ENCODE measurements at regions not wholly inside any gene's neighbourhood (a gene's known extent, or its start where the extent isn't known, plus 50 kb on each side); places are given as distances from the start of the nearest gene placed in this dataset.

GRCh38 chr21:37993071-37993470 is 76.8 kb upstream of the KCNJ6 start:
- Histone ChIP-seq H3K4me3 (ENCODE audit: low read length) (no peak overlapping the region), H3K9me3 (replicated peaks; ENCODE audit: low read length) (no peaks in the 10 kb centered on the region), H3K36me3 (ENCODE audit: insufficient read depth, low read length) (no peaks in the 10 kb centered on the region), H3K9ac (ENCODE audit: low read depth, low read length) (no peak overlapping the region), H3K27me3 (ENCODE audit: control insufficient read depth, insufficient read depth, low read length) (peaks cover 46% of the 10 kb centered on the region), H3K4me1 (ENCODE audit: control insufficient read depth, insufficient read depth, low read length) (no peaks in the 10 kb centered on the region), H3K4me2 (ENCODE audit: low read length) (no peak overlapping the region)

DNA sequence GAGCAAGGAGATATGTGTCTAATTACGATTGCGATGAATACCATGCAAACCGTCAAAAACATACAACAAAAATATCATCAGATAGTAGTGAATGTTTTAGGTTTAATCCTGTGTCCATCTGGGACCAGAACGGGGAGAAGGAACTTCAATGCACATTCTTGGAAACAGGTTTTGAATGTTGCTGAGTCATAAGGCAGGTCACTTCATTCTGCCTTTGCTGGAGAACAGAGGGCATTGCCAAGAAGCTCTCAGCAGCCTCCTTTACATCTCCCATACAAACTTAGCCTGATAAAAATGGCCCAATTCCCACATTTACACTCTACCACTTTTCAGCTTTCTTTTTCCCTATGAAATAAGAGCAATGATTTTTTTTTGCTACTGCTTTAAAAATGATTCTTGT is 78.0 kb upstream of the KCNJ6 start:
- Histone ChIP-seq H3K36me3 (ENCODE audit: insufficient read depth, low read length) (no peaks in the 10 kb centered on the region), H3K9me3 (replicated peaks; ENCODE audit: low read length) (no peaks in the 10 kb centered on the region), H3K4me3 (ENCODE audit: low read length) (no peak overlapping the region), H3K9ac (ENCODE audit: low read depth, low read length) (no peak overlapping the region), H3K4me2 (ENCODE audit: low read length) (no peak overlapping the region), H3K4me1 (ENCODE audit: control insufficient read depth, insufficient read depth, low read length) (no peaks in the 10 kb centered on the region), H3K27me3 (ENCODE audit: control insufficient read depth, insufficient read depth, low read length) (peaks cover 39% of the 10 kb centered on the region)

DNA sequence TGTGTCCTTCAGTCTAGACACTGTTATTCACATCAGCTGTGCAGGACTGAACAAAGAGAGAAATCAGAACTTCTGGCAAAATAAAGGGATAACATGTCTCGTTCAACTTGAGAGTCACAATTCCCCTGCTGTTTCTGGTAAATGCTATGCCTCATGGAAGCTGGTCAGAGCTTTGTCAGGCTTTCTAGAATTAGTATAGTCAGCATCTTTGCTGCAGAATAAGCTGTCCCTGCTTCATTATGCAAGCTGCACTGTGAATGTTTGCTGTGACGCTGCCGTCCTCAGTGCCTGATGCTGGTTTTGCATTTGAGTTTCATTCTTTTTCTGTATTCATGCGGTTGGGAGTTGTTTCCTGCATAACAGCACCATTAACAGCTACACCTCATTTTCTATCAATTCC is 96.4 kb upstream of the KCNJ6 start:
- Histone ChIP-seq H3K4me3 (ENCODE audit: low read length) (no peak overlapping the region), H3K4me1 (ENCODE audit: control insufficient read depth, insufficient read depth, low read length) (no peaks in the 10 kb centered on the region), H3K9ac (ENCODE audit: low read depth, low read length) (no peak overlapping the region), H3K36me3 (ENCODE audit: insufficient read depth, low read length) (no peaks in the 10 kb centered on the region), H3K27me3 (ENCODE audit: control insufficient read depth, insufficient read depth, low read length) (peaks cover 61% of the 10 kb centered on the region), H3K4me2 (ENCODE audit: low read length) (no peak overlapping the region), H3K9me3 (replicated peaks; ENCODE audit: low read length) (no peaks in the 10 kb centered on the region)

DNA sequence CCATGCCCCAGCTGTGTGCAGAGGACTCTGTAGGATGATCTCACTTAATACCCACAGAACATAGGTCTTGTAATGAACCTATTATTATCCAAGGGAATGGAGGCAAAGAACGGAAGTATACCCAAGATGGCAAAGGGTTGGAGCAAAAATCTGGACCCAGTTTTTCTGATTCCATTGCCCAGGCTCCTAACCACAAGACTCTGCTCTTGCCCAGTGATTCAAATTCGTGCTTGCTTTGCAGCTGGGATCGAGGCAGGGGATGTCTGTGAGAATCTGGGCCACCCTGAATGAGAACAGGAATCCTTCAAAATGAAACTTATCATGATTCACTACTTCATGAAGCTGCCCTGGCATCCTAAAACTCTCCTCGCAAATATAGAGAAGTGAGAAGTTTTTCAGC is 97.5 kb upstream of the KCNJ6 start:
- H3K4me2 ChIP-seq (ENCODE audit: low read length): no peak overlapping the region

GRCh38 chr21:38014298-38014697 is 98.0 kb upstream of the KCNJ6 start:
- Histone ChIP-seq H3K9ac (ENCODE audit: low read depth, low read length) (no peak overlapping the region), H3K27me3 (ENCODE audit: control insufficient read depth, insufficient read depth, low read length) (peaks cover 45% of the 10 kb centered on the region), H3K9me3 (replicated peaks; ENCODE audit: low read length) (no peaks in the 10 kb centered on the region), H3K4me3 (ENCODE audit: low read length) (no peak overlapping the region), H3K36me3 (ENCODE audit: insufficient read depth, low read length) (no peaks in the 10 kb centered on the region), H3K4me1 (ENCODE audit: control insufficient read depth, insufficient read depth, low read length) (no peaks in the 10 kb centered on the region), H3K4me2 (ENCODE audit: low read length) (no peak overlapping the region)

More for the DNA sequence above, 97.5 kb upstream of the KCNJ6 start:
- H3K9me3 ChIP-seq (replicated peaks; ENCODE audit: low read length): no peaks in the 10 kb centered on the region
- peaks cover 51% of the 10 kb centered on the region for H3K27me3 ChIP-seq (ENCODE audit: control insufficient read depth, insufficient read depth, low read length)
- H3K9ac ChIP-seq (ENCODE audit: low read depth, low read length): no peak overlapping the region
- H3K4me3 ChIP-seq (ENCODE audit: low read length): no peak overlapping the region
- no peaks in the 10 kb centered on the region for H3K36me3 ChIP-seq (ENCODE audit: insufficient read depth, low read length)
- no peaks in the 10 kb centered on the region for H3K4me1 ChIP-seq (ENCODE audit: control insufficient read depth, insufficient read depth, low read length)

DNA sequence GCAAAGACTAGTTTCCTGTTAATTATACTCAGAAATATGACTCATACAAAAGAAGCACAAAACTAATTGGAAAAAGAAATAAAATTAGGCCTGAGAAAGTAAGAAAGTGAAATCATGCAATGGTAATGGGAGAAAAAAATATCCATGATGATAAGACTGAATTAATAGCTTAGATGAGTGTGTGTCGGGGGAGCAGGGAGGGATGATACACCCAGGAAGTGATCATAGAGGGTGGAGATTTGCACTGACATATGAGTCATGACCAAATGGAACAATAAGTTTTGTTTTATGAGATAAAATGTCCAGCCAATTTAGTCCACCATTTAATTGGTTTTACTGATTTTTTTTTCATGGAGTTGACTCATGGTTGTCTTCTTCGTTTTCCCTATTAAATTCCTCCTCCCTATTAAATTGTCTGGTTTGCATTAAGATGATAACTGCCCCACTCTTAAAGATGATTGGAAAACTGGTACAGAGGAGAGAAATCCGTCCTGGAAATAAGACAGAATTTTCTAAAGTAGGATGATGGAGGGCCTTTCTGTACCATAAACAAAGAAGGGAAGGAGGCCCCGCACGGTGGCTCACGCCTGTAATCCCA is 111.7 kb upstream of the KCNJ6 start:
- Histone ChIP-seq H3K36me3 (ENCODE audit: insufficient read depth, low read length) (no peaks in the 10 kb centered on the region), H3K9me3 (replicated peaks; ENCODE audit: low read length) (no peaks in the 10 kb centered on the region), H3K4me3 (ENCODE audit: low read length) (no peak overlapping the region), H3K4me1 (ENCODE audit: control insufficient read depth, insufficient read depth, low read length) (peaks cover 10% of the 10 kb centered on the region), H3K4me2 (ENCODE audit: low read length) (no peak overlapping the region), H3K9ac (ENCODE audit: low read depth, low read length) (no peak overlapping the region), H3K27me3 (ENCODE audit: control insufficient read depth, insufficient read depth, low read length) (peaks cover 5% of the 10 kb centered on the region)

DNA sequence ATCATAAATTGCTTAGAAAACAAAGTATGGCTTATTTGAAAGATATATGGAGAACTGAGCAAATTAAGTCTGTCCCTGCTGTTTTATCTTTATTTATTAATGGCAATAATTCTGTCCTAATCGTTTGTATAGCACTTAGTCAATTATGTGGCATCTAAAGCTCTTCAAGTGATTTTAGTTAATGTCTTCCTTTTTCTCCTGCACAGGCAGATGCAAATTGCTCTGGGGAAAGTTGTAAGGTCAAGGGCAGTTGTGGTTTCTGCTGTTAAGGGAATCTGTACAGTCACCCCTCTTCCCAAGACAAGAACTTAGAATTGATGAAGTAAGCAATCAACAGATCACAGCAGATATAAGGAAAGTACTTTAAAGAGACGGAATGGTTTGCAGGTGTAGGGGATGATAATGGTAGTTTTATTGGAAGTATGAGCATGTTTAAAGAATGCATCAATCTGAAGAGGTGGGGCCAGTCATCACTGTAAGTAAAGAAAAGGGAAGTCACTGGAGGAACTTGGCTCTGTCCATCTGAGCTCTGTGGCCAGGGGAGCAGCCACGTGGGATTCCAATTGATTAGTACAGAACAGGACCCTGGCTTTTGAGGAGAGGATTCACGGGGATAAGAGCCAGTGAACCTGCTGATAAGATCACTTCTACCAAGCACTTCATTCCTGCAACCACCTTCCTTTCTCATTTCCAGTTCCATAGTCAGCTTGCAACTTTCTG is 116.0 kb upstream of the KCNJ6 start:
- Histone ChIP-seq H3K4me2 (ENCODE audit: low read length) (no peak overlapping the region), H3K4me3 (ENCODE audit: low read length) (no peak overlapping the region), H3K36me3 (ENCODE audit: insufficient read depth, low read length) (no peaks in the 10 kb centered on the region), H3K9me3 (replicated peaks; ENCODE audit: low read length) (no peaks in the 10 kb centered on the region), H3K27me3 (ENCODE audit: control insufficient read depth, insufficient read depth, low read length) (peaks cover 12% of the 10 kb centered on the region), H3K4me1 (ENCODE audit: control insufficient read depth, insufficient read depth, low read length) (peaks cover 13% of the 10 kb centered on the region), H3K9ac (ENCODE audit: low read depth, low read length) (no peak overlapping the region)

GRCh38 chr21:38036016-38036415 is 119.8 kb upstream of the KCNJ6 start:
- no peak overlapping the region for H3K4me2 ChIP-seq (ENCODE audit: low read length)
- peaks cover 8% of the 10 kb centered on the region for H3K4me1 ChIP-seq (ENCODE audit: control insufficient read depth, insufficient read depth, low read length)
- H3K9me3 ChIP-seq (replicated peaks; ENCODE audit: low read length): no peaks in the 10 kb centered on the region
- no peak overlapping the region for H3K9ac ChIP-seq (ENCODE audit: low read depth, low read length)
- no peak overlapping the region for H3K4me3 ChIP-seq (ENCODE audit: low read length)
- H3K36me3 ChIP-seq (ENCODE audit: insufficient read depth, low read length): no peaks in the 10 kb centered on the region
- peaks cover 12% of the 10 kb centered on the region for H3K27me3 ChIP-seq (ENCODE audit: control insufficient read depth, insufficient read depth, low read length)

DNA sequence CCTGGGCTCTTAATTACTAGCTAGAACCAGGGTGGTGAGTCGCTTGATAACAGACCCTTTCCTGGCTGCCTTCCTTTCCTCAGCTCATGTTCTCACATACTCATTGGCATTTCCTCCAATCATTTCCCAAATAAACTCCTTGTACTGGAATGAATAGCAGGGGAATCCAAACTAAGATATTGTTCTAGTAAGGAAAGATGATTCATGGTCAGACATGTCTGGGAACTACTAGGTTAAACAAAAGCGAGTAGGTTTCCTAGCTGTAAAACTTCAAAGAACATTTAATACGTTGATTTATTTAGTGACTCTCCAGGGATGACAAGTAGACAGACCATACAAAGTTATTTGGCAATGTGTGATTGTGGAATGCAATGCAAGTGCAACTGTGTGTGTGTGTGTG is 121.2 kb upstream of the KCNJ6 start:
- Histone ChIP-seq H3K27me3 (ENCODE audit: control insufficient read depth, insufficient read depth, low read length) (peaks cover 12% of the 10 kb centered on the region), H3K36me3 (ENCODE audit: insufficient read depth, low read length) (no peaks in the 10 kb centered on the region), H3K9me3 (replicated peaks; ENCODE audit: low read length) (no peaks in the 10 kb centered on the region), H3K4me1 (ENCODE audit: control insufficient read depth, insufficient read depth, low read length) (peaks cover 8% of the 10 kb centered on the region), H3K9ac (ENCODE audit: low read depth, low read length) (no peak overlapping the region), H3K4me3 (ENCODE audit: low read length) (no peak overlapping the region), H3K4me2 (ENCODE audit: low read length) (no peak overlapping the region)

DNA sequence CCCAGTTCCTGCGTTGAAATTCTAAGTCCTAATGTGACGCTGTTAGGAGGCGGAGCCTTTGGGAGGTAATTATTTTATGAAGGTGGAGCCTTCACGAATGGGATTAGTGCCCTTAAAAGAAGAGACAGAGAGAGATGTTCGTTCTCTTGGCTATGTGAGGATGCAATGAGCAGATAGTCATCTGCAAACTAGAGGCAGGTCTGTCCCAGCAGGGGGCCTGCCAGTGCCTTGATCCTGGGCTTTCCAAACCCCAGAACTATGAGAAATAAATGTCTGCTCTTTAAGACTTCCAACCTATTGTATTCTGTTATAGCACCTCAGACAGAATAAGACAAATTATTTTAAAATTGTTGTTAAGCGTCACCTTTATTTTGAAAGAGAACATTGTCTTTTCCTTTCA is 123.1 kb upstream of the KCNJ6 start:
- H3K36me3 ChIP-seq (ENCODE audit: insufficient read depth, low read length): no peaks in the 10 kb centered on the region
- no peak overlapping the region for H3K4me2 ChIP-seq (ENCODE audit: low read length)
- H3K4me1 ChIP-seq (ENCODE audit: control insufficient read depth, insufficient read depth, low read length): peaks cover 8% of the 10 kb centered on the region
- H3K4me3 ChIP-seq (ENCODE audit: low read length): no peak overlapping the region
- H3K9me3 ChIP-seq (replicated peaks; ENCODE audit: low read length): no peaks in the 10 kb centered on the region
- peaks cover 12% of the 10 kb centered on the region for H3K27me3 ChIP-seq (ENCODE audit: control insufficient read depth, insufficient read depth, low read length)
- no peak overlapping the region for H3K9ac ChIP-seq (ENCODE audit: low read depth, low read length)

DNA sequence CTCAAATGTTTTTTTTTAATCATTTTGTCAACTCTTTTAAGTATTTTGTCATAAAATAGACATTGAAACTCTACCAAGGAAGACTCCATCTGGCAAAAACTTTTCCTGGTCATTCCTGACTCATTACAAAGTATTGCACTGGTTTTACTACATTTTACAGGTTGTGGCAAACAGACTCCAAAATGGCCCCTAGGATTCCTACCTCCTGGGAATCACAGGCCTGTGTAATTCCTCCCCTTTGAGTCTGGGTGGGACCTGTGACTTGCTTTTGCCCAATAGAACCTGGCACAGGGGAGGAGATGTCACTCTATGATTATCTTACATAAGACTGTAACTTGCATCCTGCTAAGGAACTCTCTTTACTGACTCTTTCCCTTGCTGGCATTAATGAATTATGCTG is 123.6 kb upstream of the KCNJ6 start:
- Histone ChIP-seq H3K36me3 (ENCODE audit: insufficient read depth, low read length) (no peaks in the 10 kb centered on the region), H3K9ac (ENCODE audit: low read depth, low read length) (no peak overlapping the region), H3K4me1 (ENCODE audit: control insufficient read depth, insufficient read depth, low read length) (peaks cover 8% of the 10 kb centered on the region), H3K9me3 (replicated peaks; ENCODE audit: low read length) (no peaks in the 10 kb centered on the region), H3K4me3 (ENCODE audit: low read length) (no peak overlapping the region), H3K4me2 (ENCODE audit: low read length) (no peak overlapping the region), H3K27me3 (ENCODE audit: control insufficient read depth, insufficient read depth, low read length) (peaks cover 15% of the 10 kb centered on the region)

GRCh38 chr21:38041493-38041892 is 125.2 kb upstream of the KCNJ6 start:
- Histone ChIP-seq H3K9me3 (replicated peaks; ENCODE audit: low read length) (no peaks in the 10 kb centered on the region), H3K4me2 (ENCODE audit: low read length) (no peak overlapping the region), H3K36me3 (ENCODE audit: insufficient read depth, low read length) (no peaks in the 10 kb centered on the region), H3K9ac (ENCODE audit: low read depth, low read length) (no peak overlapping the region), H3K27me3 (ENCODE audit: control insufficient read depth, insufficient read depth, low read length) (peaks cover 10% of the 10 kb centered on the region), H3K4me1 (ENCODE audit: control insufficient read depth, insufficient read depth, low read length) (peaks cover 8% of the 10 kb centered on the region), H3K4me3 (ENCODE audit: low read length) (no peak overlapping the region)

All from skeletal muscle satellite cell (primary cell).